Liver (tissue), 8 donors: ENCODE measurements at regions not wholly inside any gene's neighbourhood (a gene's known extent, or its start where the extent isn't known, plus 50 kb on each side); places are given as distances from the start of the nearest gene placed in this dataset.

ENCODE experiments used
- DNase-seq: peaks from one replicate; pipeline ENCODE4 v3.0.0-alpha.2; 2017; ENCODE audit warnings: low spot score
- H3K27ac ChIP-seq, 2 donors: one replicate each; pipeline ENCODE4 v1.7.0; 2013; ENCODE audit warnings: inconsistent platforms in 2 of 2, low read length in 2 of 2, control low read depth in 1 of 2, low read depth in 1 of 2, mild to moderate bottlenecking in 1 of 2
- H3K27me3 ChIP-seq, 4 donors: one replicate each; pipeline versions ENCODE4 v1.6.1 to v1.7.0; 2013; ENCODE audit warnings: low read length in 3 of 4, inconsistent platforms in 1 of 4, mild to moderate bottlenecking in 1 of 4, moderate library complexity in 1 of 4; ENCODE audit not compliant: control insufficient read depth in 4 of 4, insufficient read depth in 4 of 4
- H3K36me3 ChIP-seq, 4 donors: one replicate each; pipeline versions ENCODE4 v1.6.1 to v1.7.0; 2013; ENCODE audit warnings: low read length in 3 of 4, mild to moderate bottlenecking in 3 of 4, low read depth in 1 of 4, moderate library complexity in 1 of 4; ENCODE audit not compliant: control insufficient read depth in 4 of 4, insufficient read depth in 3 of 4
- H3K4me1 ChIP-seq, 4 donors: one replicate each; pipeline versions ENCODE4 v1.6.1 to v1.7.0; 2013; ENCODE audit warnings: low read length in 3 of 4, mild to moderate bottlenecking in 3 of 4, moderate library complexity in 1 of 4; ENCODE audit not compliant: control insufficient read depth in 4 of 4, insufficient read depth in 4 of 4
- H3K4me3 ChIP-seq, 3 donors: one replicate each; pipeline versions ENCODE4 v1.6.1 to v1.7.0; 2013; ENCODE audit warnings: low read length in 3 of 3, control low read depth in 1 of 3, low read depth in 1 of 3, mild to moderate bottlenecking in 1 of 3
- H3K9ac ChIP-seq, 2 donors: one replicate each; pipeline ENCODE4 v1.7.0; 2013; ENCODE audit warnings: low read length in 2 of 2, mild to moderate bottlenecking in 2 of 2, moderate library complexity in 2 of 2, control low read depth in 1 of 2, low read depth in 1 of 2
- H3K9me3 ChIP-seq, 4 donors: one replicate each; pipeline versions ENCODE4 v1.6.1 to v1.7.0; 2013; ENCODE audit warnings: low read length in 3 of 4; ENCODE audit not compliant: control insufficient read depth in 4 of 4
- ATF3 ChIP-seq: IDR thresholded peaks from 2 replicates; pipeline ENCODE4 v1.6.1; 2016; ENCODE audit warnings: antibody characterized with exemption
- EGR1 ChIP-seq, 2 donors: IDR thresholded peaks; 2 replicates each; pipeline ENCODE4 v1.6.1; 2016 to 2018; ENCODE audit warnings: antibody characterized with exemption in 2 of 2, low read depth in 2 of 2
- FOXA1 ChIP-seq: IDR thresholded peaks from 2 replicates; pipeline ENCODE4 v1.6.1; 2016; ENCODE audit warnings: antibody characterized with exemption
- GABPA ChIP-seq, 2 donors: IDR thresholded peaks in 1 of 2; conservative IDR thresholded peaks in 1 of 2; 2 replicates each; pipeline ENCODE4 v1.6.1; 2016; ENCODE audit warnings: antibody characterized with exemption in 2 of 2, mild to moderate bottlenecking in 1 of 2, moderate library complexity in 1 of 2
- HNF4A ChIP-seq, 2 donors: conservative IDR thresholded peaks; 2 replicates each; pipeline ENCODE4 v1.6.1; 2016; ENCODE audit warnings: antibody characterized with exemption in 2 of 2, mild to moderate bottlenecking in 2 of 2
- HNF4G ChIP-seq: IDR thresholded peaks from 2 replicates; pipeline ENCODE4 v1.6.1; 2016; ENCODE audit warnings: antibody characterized with exemption
- MAX ChIP-seq: IDR thresholded peaks from 2 replicates; pipeline ENCODE4 v1.6.1; 2016; ENCODE audit warnings: antibody characterized with exemption
- NR2F2 ChIP-seq: IDR thresholded peaks from 2 replicates; pipeline ENCODE4 v1.6.1; 2016; ENCODE audit warnings: antibody characterized with exemption
- RAD21 ChIP-seq, 2 donors: IDR thresholded peaks; 2 replicates each; pipeline ENCODE4 v1.6.1; 2016; ENCODE audit warnings: antibody characterized with exemption in 2 of 2, mild to moderate bottlenecking in 2 of 2
- REST ChIP-seq: IDR thresholded peaks from 2 replicates; pipeline ENCODE4 v1.6.1; 2016; ENCODE audit warnings: antibody characterized with exemption, mild to moderate bottlenecking
- RXRA ChIP-seq, 2 donors: IDR thresholded peaks; 2 replicates each; pipeline ENCODE4 v1.6.1; 2017 to 2018; ENCODE audit warnings: antibody characterized with exemption in 2 of 2, mild to moderate bottlenecking in 1 of 2
- SP1 ChIP-seq: IDR thresholded peaks from 2 replicates; pipeline ENCODE4 v1.6.1; 2018; ENCODE audit warnings: antibody characterized with exemption, mild to moderate bottlenecking
- TAF1 ChIP-seq: conservative IDR thresholded peaks from 2 replicates; pipeline ENCODE4 v1.6.1; 2016; ENCODE audit warnings: antibody characterized with exemption, mild to moderate bottlenecking
- YY1 ChIP-seq: IDR thresholded peaks from 2 replicates; pipeline ENCODE4 v1.6.1; 2016; ENCODE audit warnings: antibody characterized with exemption, mild to moderate bottlenecking
- WGBS: extraction: QIAGEN DNeasy Blood & Tissue Kit; methylation state at CpG from one replicate; pipeline ENCODE4 v1.1.7; 2013; 5-methylcytosine and 5-hydroxymethylcytosine counted together
- TF ChIP-seq, protein P1 (sequence below): fragments of 150-350 bp; IDR thresholded peaks from 2 replicates; pipeline ENCODE4 v1.5.1; 2017; ENCODE audit warnings: improper control_type of control experiment, low read depth, low read length; ENCODE audit not compliant: missing input control
- TF ChIP-seq, protein P2 (sequence below): IDR thresholded peaks from 2 replicates; pipeline ENCODE4 v1.6.1; 2016; ENCODE audit warnings: antibody characterized with exemption
- donor health status: healthy.
- donor health status: healthy.
- donor health status: healthy.
- donor health status: healthy.
- donor health status: healthy.

- 95% methylated on average over 3 of the region's 3 CpGs for WGBS
- TF ChIP-seq EGR1 (IDR thresholded peaks at IDR 0.05; ENCODE audit: low read depth in 2 of 2) (no peak), SP1 (no peak), FOXA1 (no peak), RAD21 (IDR thresholded peaks at IDR 0.05) (no peak), HNF4A (conservative IDR thresholded peaks at IDR 0.05) (no peak), HNF4G (no peak), YY1 (no peak), TAF1 (no peak), GABPA (IDR thresholded peaks at IDR 0.05 in 1 of 2, conservative IDR thresholded peaks at IDR 0.05 in 1 of 2) (no peak), ATF3 (no peak), RXRA (IDR thresholded peaks at IDR 0.05) (no peak), MAX (no peak), NR2F2 (no peak)
- TF ChIP-seq, protein P1, sequence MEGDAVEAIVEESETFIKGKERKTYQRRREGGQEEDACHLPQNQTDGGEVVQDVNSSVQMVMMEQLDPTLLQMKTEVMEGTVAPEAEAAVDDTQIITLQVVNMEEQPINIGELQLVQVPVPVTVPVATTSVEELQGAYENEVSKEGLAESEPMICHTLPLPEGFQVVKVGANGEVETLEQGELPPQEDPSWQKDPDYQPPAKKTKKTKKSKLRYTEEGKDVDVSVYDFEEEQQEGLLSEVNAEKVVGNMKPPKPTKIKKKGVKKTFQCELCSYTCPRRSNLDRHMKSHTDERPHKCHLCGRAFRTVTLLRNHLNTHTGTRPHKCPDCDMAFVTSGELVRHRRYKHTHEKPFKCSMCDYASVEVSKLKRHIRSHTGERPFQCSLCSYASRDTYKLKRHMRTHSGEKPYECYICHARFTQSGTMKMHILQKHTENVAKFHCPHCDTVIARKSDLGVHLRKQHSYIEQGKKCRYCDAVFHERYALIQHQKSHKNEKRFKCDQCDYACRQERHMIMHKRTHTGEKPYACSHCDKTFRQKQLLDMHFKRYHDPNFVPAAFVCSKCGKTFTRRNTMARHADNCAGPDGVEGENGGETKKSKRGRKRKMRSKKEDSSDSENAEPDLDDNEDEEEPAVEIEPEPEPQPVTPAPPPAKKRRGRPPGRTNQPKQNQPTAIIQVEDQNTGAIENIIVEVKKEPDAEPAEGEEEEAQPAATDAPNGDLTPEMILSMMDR: no peak
These were observed 173.3 kb downstream of the TANC2 start for GRCh38 chr17:63139356-63139755.

DNA sequence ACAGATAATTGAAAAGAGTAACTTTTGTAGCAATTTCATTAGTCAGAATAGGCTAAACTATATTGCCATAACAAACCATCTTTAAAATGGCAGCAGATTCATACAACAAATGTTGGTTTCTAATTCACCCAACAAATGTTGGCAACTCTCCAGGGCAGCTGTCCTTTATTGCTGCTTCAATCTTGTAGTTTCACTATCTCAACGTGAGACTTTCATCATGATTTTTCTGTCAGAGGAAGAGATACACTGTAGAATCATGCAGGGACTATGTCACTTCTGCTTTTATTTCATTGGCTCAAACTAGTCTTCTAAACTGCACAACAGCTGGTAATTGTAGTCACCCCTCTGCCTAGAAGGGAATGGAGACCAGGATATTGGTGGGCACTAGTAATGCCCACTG lies 174.2 kb downstream of the TANC2 start:
- Histone ChIP-seq H3K9ac (no peak overlapping the region), H3K27me3 (no peaks in the 10 kb centered on the region), H3K9me3 (no peaks in the 10 kb centered on the region), H3K36me3 (no peaks in the 10 kb centered on the region), H3K4me1 (no peaks in the 10 kb centered on the region), H3K27ac (no peak overlapping the region), H3K4me3 (no peak overlapping the region)
- 36% methylated on average over 1 of the region's 1 CpG for WGBS
- no peak for TF ChIP-seq HNF4G
- TF ChIP-seq FOXA1: no peak
- TF ChIP-seq EGR1 (IDR thresholded peaks at IDR 0.05; ENCODE audit: low read depth in 2 of 2): no peak
- DNase-seq: no peak

More at GRCh38 chr17:63139356-63139755, 173.3 kb downstream of the TANC2 start:
- H3K27me3 ChIP-seq: no peaks in the 10 kb centered on the region
- H3K9me3 ChIP-seq: no peaks in the 10 kb centered on the region
- H3K27ac ChIP-seq: no peak overlapping the region
- no peak overlapping the region for H3K4me3 ChIP-seq
- no peaks in the 10 kb centered on the region for H3K4me1 ChIP-seq
- H3K36me3 ChIP-seq: no peaks in the 10 kb centered on the region
- H3K9ac ChIP-seq: no peak overlapping the region
- DNase-seq: no peak

DNA sequence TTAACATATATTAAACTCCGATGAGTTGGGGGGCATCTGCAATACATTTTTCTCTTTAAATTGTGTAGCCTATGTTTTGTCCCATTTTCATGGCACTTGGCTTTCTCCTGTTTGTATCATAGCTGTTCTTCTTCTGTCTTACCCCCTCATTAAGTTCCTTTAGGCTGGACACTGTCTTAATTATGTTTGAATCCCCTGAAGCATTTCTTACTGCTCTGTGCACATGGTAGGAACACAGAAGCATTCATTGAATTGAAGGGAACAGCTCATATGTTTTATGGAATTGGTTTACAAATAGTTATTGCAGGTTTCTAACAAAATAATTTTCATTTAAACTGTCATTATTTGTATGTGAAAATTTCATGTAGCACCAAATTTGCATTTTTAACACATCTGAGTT lies 176.8 kb downstream of the TANC2 start:
- no peaks in the 10 kb centered on the region for H3K4me1 ChIP-seq
- H3K36me3 ChIP-seq: no peaks in the 10 kb centered on the region
- TF ChIP-seq REST (no peak), RXRA (IDR thresholded peaks at IDR 0.05) (no peak), FOXA1 (no peak), SP1 (no peak), EGR1 (IDR thresholded peaks at IDR 0.05; ENCODE audit: low read depth in 2 of 2) (no peak), MAX (no peak)
- TF ChIP-seq, protein P2, sequence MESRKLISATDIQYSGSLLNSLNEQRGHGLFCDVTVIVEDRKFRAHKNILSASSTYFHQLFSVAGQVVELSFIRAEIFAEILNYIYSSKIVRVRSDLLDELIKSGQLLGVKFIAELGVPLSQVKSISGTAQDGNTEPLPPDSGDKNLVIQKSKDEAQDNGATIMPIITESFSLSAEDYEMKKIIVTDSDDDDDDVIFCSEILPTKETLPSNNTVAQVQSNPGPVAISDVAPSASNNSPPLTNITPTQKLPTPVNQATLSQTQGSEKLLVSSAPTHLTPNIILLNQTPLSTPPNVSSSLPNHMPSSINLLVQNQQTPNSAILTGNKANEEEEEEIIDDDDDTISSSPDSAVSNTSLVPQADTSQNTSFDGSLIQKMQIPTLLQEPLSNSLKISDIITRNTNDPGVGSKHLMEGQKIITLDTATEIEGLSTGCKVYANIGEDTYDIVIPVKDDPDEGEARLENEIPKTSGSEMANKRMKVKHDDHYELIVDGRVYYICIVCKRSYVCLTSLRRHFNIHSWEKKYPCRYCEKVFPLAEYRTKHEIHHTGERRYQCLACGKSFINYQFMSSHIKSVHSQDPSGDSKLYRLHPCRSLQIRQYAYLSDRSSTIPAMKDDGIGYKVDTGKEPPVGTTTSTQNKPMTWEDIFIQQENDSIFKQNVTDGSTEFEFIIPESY: no peak
- no peak overlapping the region for H3K27ac ChIP-seq
- no peak for DNase-seq
- H3K4me3 ChIP-seq: no peak overlapping the region
- no peaks in the 10 kb centered on the region for H3K27me3 ChIP-seq
- 92% methylated on average over 1 of the region's 1 CpG for WGBS
- H3K9me3 ChIP-seq: no peaks in the 10 kb centered on the region
- no peak overlapping the region for H3K9ac ChIP-seq
